Neural cell (in vitro differentiated cells): ENCODE measurements at regions not wholly inside any gene's neighbourhood (a gene's known extent, or its start where the extent isn't known, plus 50 kb on each side); places are given as distances from the start of the nearest gene placed in this dataset.

Experiments
- H2AFZ ChIP-seq: fragments of 200-600, 300-800 bp; sonication (generic), shearing (Covaris generic); 2 replicates; pipeline ENCODE4 v1.6.0; 2014; ENCODE audit warnings: low read depth, mild to moderate bottlenecking, antibody characterized with exemption, low read length, moderate library complexity
- H3F3A ChIP-seq: fragments of 200-600 bp; shearing (Covaris generic); 2 replicates; pipeline ENCODE4 v1.6.1; 2016; ENCODE audit warnings: mild to moderate bottlenecking, moderate library complexity, mixed read lengths, antibody characterized with exemption, low read length; ENCODE audit not compliant: insufficient read depth, poor library complexity, severe bottlenecking
- H3K27ac ChIP-seq: fragments of 200-600, 300-800 bp; sonication (generic), shearing (Covaris generic); 2 replicates; pipeline ENCODE4 v1.5.1; 2014; ENCODE audit warnings: mild to moderate bottlenecking, low read length, moderate library complexity
- H3K27me3 ChIP-seq: fragments of 300-800, 200-600 bp; sonication (generic), shearing (Covaris generic); 2 replicates; pipeline ENCODE4 v1.6.0; 2014; ENCODE audit warnings: mild to moderate bottlenecking, low read depth, low read length, moderate library complexity; ENCODE audit not compliant: insufficient read depth
- H3K36me3 ChIP-seq: fragments of 300-800, 200-600 bp; sonication (generic), shearing (Covaris generic); 2 replicates; pipeline ENCODE4 v1.5.1; 2014; ENCODE audit warnings: mild to moderate bottlenecking, antibody characterized with exemption, low read length, moderate library complexity; ENCODE audit not compliant: insufficient read depth
- H3K4me2 ChIP-seq: fragments of 300-800, 200-600 bp; sonication (generic), shearing (Covaris generic); 2 replicates; pipeline ENCODE4 v1.6.0; 2014; ENCODE audit warnings: mild to moderate bottlenecking, low read length
- H3K4me3 ChIP-seq: fragments of 300-800, 200-600 bp; sonication (generic), shearing (Covaris generic); 2 replicates; pipeline ENCODE4 v1.5.1; 2014; ENCODE audit warnings: mild to moderate bottlenecking, low read length, moderate library complexity
- H3K79me2 ChIP-seq: fragments of 200-600 bp; shearing (Covaris generic); replicated peaks from 2 replicates; pipeline ENCODE4 v1.6.0; 2014; ENCODE audit warnings: mild to moderate bottlenecking, low read length, moderate library complexity; ENCODE audit not compliant: insufficient read depth
- H3K9ac ChIP-seq: fragments of 300-800, 200-600 bp; sonication (generic), shearing (Covaris generic); 2 replicates; pipeline ENCODE4 v1.6.1; 2016; ENCODE audit warnings: mild to moderate bottlenecking, low read length, mixed read lengths
- H3K9me2 ChIP-seq: fragments of 200-600 bp; shearing (Covaris generic); 2 replicates; pipeline ENCODE4 v1.6.1; 2016; ENCODE audit warnings: mild to moderate bottlenecking, low read length, mixed read lengths; ENCODE audit not compliant: insufficient read depth
- H3K9me3 ChIP-seq: fragments of 200-600, 300-800 bp; sonication (generic), shearing (Covaris generic); 2 replicates; pipeline ENCODE4 v1.6.1; 2016; ENCODE audit warnings: mild to moderate bottlenecking, mixed run types, low read length, moderate library complexity, mixed read lengths
- H4K20me1 ChIP-seq: fragments of 200-600 bp; shearing (Covaris generic); 2 replicates; pipeline ENCODE4 v1.6.1; 2016; ENCODE audit warnings: mild to moderate bottlenecking, mixed run types; ENCODE audit not compliant: insufficient read depth
- EP300 ChIP-seq: fragments of 450-650 bp; conservative IDR thresholded peaks from 2 replicates; pipeline ENCODE4 v1.6.1; 2014; ENCODE audit warnings: antibody characterized with exemption, mild to moderate bottlenecking, moderate library complexity; ENCODE audit not compliant: poor library complexity, severe bottlenecking
- EZH2 ChIP-seq: fragments of 200-600, 300-800 bp; shearing (Covaris generic), sonication (generic); IDR thresholded peaks from 2 replicates; pipeline ENCODE4 v1.6.1; 2014; ENCODE audit warnings: antibody characterized with exemption, low read length, borderline replicate concordance, mild to moderate bottlenecking; ENCODE audit not compliant: insufficient read depth, poor library complexity, severe bottlenecking
- MXI1 ChIP-seq: fragments of 450-650 bp; conservative IDR thresholded peaks from 2 replicates; pipeline ENCODE4 v1.6.1; 2014; ENCODE audit warnings: antibody characterized with exemption, mild to moderate bottlenecking; ENCODE audit not compliant: poor library complexity, severe bottlenecking
- POLR2AphosphoS5 ChIP-seq: IDR thresholded peaks from 2 replicates; pipeline ENCODE4 v1.6.1; 2012
- RAD21 ChIP-seq: fragments of 450-650 bp; conservative IDR thresholded peaks from 2 replicates; pipeline ENCODE4 v1.6.1; 2014; ENCODE audit warnings: antibody characterized with exemption, mild to moderate bottlenecking, moderate library complexity
- SMC3 ChIP-seq: fragments of 450-650 bp; conservative IDR thresholded peaks from 2 replicates; pipeline ENCODE4 v1.6.1; 2014; ENCODE audit warnings: antibody characterized with exemption, mild to moderate bottlenecking, moderate library complexity; ENCODE audit not compliant: poor library complexity
- TAF1 ChIP-seq: IDR thresholded peaks from 2 replicates; pipeline ENCODE4 v1.6.1; 2012; ENCODE audit warnings: low read depth
- TF ChIP-seq, protein P1 (sequence below): fragments of 450-650 bp; IDR thresholded peaks from 2 replicates; pipeline ENCODE4 v1.5.1; 2014; ENCODE audit warnings: antibody characterized with exemption, mild to moderate bottlenecking, moderate library complexity; ENCODE audit not compliant: poor library complexity, severe bottlenecking
- TF ChIP-seq, protein P2 (sequence below): IDR thresholded peaks from 2 replicates; pipeline ENCODE4 v1.6.1; 2012; ENCODE audit warnings: borderline replicate concordance

DNA sequence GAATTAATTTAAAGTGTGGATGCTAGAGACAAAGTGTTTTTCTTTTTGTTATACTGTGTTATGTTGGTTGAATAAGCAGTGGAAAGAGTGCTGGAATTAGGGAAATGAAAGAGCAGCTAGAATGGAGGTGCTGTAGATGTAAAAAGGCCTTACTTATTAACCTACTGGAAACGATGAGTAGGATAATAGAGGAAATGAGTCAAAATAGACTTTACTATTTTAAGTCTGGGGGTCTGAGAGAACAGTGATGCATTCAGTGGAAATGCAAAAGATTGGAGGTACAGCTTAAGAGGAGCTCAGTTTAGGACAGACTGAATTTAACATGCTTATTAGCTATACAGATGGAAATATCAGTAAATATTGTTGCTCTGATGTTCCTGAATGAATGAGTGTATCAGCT is 674.0 kb downstream of the OTOL1 start:
- TF ChIP-seq POLR2AphosphoS5 (no peak), MXI1 (no peak), TAF1 (no peak)
- TF ChIP-seq, protein P1, sequence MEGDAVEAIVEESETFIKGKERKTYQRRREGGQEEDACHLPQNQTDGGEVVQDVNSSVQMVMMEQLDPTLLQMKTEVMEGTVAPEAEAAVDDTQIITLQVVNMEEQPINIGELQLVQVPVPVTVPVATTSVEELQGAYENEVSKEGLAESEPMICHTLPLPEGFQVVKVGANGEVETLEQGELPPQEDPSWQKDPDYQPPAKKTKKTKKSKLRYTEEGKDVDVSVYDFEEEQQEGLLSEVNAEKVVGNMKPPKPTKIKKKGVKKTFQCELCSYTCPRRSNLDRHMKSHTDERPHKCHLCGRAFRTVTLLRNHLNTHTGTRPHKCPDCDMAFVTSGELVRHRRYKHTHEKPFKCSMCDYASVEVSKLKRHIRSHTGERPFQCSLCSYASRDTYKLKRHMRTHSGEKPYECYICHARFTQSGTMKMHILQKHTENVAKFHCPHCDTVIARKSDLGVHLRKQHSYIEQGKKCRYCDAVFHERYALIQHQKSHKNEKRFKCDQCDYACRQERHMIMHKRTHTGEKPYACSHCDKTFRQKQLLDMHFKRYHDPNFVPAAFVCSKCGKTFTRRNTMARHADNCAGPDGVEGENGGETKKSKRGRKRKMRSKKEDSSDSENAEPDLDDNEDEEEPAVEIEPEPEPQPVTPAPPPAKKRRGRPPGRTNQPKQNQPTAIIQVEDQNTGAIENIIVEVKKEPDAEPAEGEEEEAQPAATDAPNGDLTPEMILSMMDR = no peak
- Histone ChIP-seq H3K27me3 (no peaks in the 10 kb centered on the region), H3K36me3 (no peaks in the 10 kb centered on the region), H2AFZ (no peak overlapping the region), H3K9ac (no peak overlapping the region), H3K9me3 (no peaks in the 10 kb centered on the region), H3K27ac (no peak overlapping the region), H3K79me2 (no peaks in the 10 kb centered on the region), H3F3A (no peaks in the 10 kb centered on the region), H3K9me2 (no peaks in the 10 kb centered on the region), H3K4me3 (no peak overlapping the region), H3K4me2 (no peak overlapping the region), H4K20me1 (no peaks in the 10 kb centered on the region)

DNA sequence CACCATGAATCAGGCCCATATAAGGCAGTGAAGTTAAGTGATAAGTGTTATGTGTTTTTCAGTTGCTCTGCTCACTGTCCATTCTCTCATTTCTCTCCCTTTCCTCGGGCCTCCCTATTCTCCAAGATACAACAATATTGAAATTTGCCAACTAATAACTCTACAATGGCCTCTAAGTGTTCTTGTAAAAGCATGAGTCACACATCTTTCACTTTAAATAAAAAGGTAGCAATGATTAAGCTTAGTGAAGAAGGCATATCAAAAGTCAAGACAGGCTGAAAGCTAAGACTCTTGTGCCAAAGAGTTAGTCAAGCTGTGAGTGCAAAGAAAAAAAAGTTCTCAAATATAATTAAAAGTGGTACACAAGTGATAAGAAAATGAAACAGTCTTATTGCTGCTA is 675.4 kb downstream of the OTOL1 start:
- H3K36me3 ChIP-seq = no peaks in the 10 kb centered on the region
- no peaks in the 10 kb centered on the region for H4K20me1 ChIP-seq
- no peak overlapping the region for H3K27ac ChIP-seq
- H3K9ac ChIP-seq = no peak overlapping the region
- H3K4me3 ChIP-seq = no peak overlapping the region
- TF ChIP-seq POLR2AphosphoS5 (no peak), RAD21 (no peak), EP300 (no peak), SMC3 (no peak), TAF1 (no peak), MXI1 (no peak), EZH2 (no peak)
- TF ChIP-seq, protein P2, sequence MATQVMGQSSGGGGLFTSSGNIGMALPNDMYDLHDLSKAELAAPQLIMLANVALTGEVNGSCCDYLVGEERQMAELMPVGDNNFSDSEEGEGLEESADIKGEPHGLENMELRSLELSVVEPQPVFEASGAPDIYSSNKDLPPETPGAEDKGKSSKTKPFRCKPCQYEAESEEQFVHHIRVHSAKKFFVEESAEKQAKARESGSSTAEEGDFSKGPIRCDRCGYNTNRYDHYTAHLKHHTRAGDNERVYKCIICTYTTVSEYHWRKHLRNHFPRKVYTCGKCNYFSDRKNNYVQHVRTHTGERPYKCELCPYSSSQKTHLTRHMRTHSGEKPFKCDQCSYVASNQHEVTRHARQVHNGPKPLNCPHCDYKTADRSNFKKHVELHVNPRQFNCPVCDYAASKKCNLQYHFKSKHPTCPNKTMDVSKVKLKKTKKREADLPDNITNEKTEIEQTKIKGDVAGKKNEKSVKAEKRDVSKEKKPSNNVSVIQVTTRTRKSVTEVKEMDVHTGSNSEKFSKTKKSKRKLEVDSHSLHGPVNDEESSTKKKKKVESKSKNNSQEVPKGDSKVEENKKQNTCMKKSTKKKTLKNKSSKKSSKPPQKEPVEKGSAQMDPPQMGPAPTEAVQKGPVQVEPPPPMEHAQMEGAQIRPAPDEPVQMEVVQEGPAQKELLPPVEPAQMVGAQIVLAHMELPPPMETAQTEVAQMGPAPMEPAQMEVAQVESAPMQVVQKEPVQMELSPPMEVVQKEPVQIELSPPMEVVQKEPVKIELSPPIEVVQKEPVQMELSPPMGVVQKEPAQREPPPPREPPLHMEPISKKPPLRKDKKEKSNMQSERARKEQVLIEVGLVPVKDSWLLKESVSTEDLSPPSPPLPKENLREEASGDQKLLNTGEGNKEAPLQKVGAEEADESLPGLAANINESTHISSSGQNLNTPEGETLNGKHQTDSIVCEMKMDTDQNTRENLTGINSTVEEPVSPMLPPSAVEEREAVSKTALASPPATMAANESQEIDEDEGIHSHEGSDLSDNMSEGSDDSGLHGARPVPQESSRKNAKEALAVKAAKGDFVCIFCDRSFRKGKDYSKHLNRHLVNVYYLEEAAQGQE = no peak
- TF ChIP-seq, protein P1 = no peak
- H3K9me3 ChIP-seq = no peaks in the 10 kb centered on the region
- H3K9me2 ChIP-seq = no peaks in the 10 kb centered on the region
- H2AFZ ChIP-seq = no peak overlapping the region
- H3F3A ChIP-seq = no peaks in the 10 kb centered on the region
- no peaks in the 10 kb centered on the region for H3K27me3 ChIP-seq
- H3K4me2 ChIP-seq = no peak overlapping the region
- no peaks in the 10 kb centered on the region for H3K79me2 ChIP-seq
